ENCODE measurements at regions not wholly inside any gene's neighbourhood (a gene's known extent, or its start where the extent isn't known, plus 50 kb on each side); places are given as distances from the start of the nearest gene placed in this dataset.

GRCh38 chr1:21362096-21362495 lies 71.8 kb upstream of the ECE1 start:
- Mint-ChIP-seq H3K4me3 (no peak overlapping the region), H3K36me3 (no peaks in the 10 kb centered on the region), H3K9me3 (no peaks in the 10 kb centered on the region), H3K27me3 (ENCODE audit: low read depth) (no peaks in the 10 kb centered on the region; the same call in 1 of the 2 replicates), H3K4me1 (no peaks in the 10 kb centered on the region), H3K27ac (no peak overlapping the region)
- ATAC-seq, result no peak
- ChIA-PET CTCF (interaction anchor here (1.0 to 1.7 kb wide), 3 partner anchors 27 to 107 kb away, joined by 3 to 16 read pairs (median 4); no protein-coding TSS in a partner anchor), POLR2A (no interaction called here)
- TF ChIP-seq TEAD1 (CRISPR knock-in tag; IDR thresholded peaks at IDR 0.05) (no peak), NR2C2 (CRISPR knock-in tag; IDR thresholded peaks at IDR 0.05) (no peak), PRRX2 (CRISPR knock-in tag; IDR thresholded peaks at IDR 0.05) (no peak), GRHL2 (CRISPR knock-in tag; IDR thresholded peaks at IDR 0.05; ENCODE audit: insufficient replicate concordance, severe bottlenecking) (no peak), ATF1 (CRISPR knock-in tag; IDR thresholded peaks at IDR 0.05) (no peak), ZNF512 (CRISPR knock-in tag; IDR thresholded peaks at IDR 0.05; ENCODE audit: borderline replicate concordance) (no peak), NR1H2 (CRISPR knock-in tag; IDR thresholded peaks at IDR 0.05) (no peak), ZNF532 (CRISPR knock-in tag; IDR thresholded peaks at IDR 0.05; ENCODE audit: borderline replicate concordance) (no peak), IRF1 (CRISPR knock-in tag; IDR thresholded peaks at IDR 0.05) (no peak), ZBTB43 (CRISPR knock-in tag; IDR thresholded peaks at IDR 0.05) (no peak), ZNF121 (CRISPR knock-in tag; IDR thresholded peaks at IDR 0.05) (no peak), HMGXB4 (CRISPR knock-in tag; IDR thresholded peaks at IDR 0.05) (no peak), EMX1 (CRISPR knock-in tag; IDR thresholded peaks at IDR 0.05) (no peak), RELA (CRISPR knock-in tag; IDR thresholded peaks at IDR 0.05; ENCODE audit: borderline replicate concordance) (no peak), ATF2 (CRISPR knock-in tag; IDR thresholded peaks at IDR 0.05; ENCODE audit: borderline replicate concordance, low read depth) (no peak), ZNF425 (CRISPR knock-in tag; conservative IDR thresholded peaks at IDR 0.05) (no peak)
- no peak for DNase-seq (ENCODE audit: low spot score)

Measured in WTC11 (cell line).